NCI-H774 (cell line): ENCODE measurements at regions not wholly inside any gene's neighbourhood (a gene's known extent, or its start where the extent isn't known, plus 50 kb on each side); places are given as distances from the start of the nearest gene placed in this dataset.
"Not testable (repeated sequence)": the region's sequence is repeated elsewhere in the genome, so short reads cannot be mapped to it uniquely, and the experiment has no call there.

Experiments
- DNase-seq: peaks from one replicate; lab custom pipeline; 2025; lab: John Stamatoyannopoulos, UW

DNA sequence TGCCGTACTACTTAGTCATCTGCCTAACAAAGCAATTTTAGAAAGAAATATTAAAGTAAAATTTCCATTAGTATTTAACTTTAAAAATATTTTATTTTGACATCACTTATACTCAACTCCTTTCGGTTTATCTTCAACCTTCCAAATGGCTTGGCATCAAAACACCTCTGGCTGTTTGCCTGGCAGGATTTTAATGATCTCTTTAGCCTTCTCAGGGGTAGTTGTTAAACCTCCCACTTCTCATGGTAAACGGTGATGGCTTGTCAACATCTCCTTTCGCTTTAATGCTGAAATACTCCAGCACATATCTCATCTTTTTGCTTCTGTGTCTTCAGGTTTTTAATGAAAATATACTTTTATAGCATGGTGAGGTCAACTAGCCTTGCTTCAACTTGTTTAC lies 747.1 kb downstream of the CETN3 start:
- no peak for DNase-seq

DNA sequence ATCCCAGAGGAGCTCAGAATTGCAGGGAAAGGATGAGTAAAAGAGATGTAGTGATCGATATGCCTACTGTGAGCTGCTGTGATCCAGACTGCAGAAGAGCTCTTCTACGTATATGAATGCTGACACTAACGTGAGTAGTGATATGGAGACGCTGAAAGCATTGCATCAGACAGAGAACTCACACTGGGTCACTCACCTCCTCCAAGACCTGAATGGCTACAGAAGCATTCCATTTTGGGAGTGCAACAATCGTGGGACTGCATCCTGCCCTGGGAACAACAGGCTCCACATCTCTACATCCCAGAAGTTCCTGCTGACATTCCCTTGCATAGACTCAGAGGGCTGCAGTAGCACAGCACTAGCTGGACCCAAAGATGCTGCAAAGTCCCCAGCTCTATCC lies 755.9 kb upstream of the MEF2C start:
- no peak for DNase-seq

DNA sequence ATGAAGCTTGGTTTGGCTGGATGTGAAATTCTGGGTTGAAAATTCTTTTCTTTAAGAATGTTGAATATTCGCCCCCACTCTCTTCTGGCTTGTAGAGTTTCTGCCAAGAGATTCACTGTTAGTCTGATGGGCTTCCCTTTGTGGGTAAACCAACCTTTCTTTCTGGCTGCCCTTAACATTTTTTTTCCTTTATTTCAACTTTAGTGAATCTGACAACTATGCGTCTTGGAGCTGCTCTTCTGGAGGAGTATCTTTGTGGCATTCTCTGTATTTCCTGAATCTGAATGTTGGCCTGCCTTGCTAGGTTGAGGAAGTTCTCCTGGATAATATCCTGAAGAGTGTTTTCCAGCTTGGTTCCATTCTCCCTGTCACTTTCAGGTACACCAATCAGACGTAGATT lies 751.2 kb upstream of the MEF2C start:
- not testable (repeated sequence) for DNase-seq

DNA sequence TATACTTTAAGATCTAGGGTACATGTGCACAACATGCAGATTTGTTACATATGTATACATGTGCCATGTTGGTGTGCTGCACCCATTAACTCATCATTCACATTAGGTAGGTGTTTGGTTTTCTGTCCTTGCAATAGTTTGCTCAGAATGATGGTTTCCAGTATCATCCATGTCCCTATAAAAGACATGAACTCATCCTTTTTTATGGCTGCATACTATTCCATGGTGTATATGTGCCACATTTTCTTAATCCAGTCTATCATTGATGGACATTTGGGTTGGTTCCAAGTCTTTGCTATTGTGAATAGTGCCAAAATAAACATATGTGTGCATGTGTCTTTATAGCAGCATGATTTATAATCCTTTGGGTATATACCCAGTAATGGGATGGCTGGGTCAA lies 747.1 kb upstream of the MEF2C start:
- not testable (repeated sequence) for DNase-seq

DNA sequence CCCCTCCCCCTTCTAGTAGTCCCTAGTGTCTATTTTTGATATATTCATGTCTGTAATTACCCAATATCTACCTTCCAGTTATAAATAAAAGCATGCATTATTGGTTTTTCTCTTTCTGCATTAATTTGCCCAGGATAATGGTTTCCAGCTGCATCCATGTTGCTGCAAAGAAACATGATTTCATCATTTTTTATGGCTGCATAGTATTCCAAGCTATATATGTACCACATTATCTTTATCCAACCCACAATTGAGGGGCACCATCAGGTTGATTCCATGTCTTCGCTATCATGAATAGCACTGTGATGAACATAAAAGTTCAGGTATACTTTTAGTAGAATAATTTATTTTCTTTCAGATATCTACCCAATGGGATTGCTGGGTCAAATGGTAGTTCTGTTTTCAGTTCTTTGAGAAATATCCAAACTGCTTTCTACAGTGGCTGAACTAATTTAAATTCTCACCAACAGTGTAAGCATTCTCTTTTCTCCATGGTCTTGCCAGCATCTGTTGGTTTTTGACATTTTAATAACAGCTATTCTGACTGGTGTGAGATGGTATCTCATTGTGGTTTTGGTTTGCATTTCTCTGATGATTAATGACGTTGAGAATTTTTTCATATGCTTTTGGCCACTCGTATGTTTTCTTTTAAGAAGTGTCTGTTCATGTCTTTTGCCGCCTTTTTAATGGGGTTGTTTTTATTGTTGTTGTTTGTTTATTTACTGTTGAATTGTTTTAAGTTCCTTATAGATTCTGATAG lies 746.1 kb upstream of the MEF2C start:
- DNase-seq, result no peak

DNA sequence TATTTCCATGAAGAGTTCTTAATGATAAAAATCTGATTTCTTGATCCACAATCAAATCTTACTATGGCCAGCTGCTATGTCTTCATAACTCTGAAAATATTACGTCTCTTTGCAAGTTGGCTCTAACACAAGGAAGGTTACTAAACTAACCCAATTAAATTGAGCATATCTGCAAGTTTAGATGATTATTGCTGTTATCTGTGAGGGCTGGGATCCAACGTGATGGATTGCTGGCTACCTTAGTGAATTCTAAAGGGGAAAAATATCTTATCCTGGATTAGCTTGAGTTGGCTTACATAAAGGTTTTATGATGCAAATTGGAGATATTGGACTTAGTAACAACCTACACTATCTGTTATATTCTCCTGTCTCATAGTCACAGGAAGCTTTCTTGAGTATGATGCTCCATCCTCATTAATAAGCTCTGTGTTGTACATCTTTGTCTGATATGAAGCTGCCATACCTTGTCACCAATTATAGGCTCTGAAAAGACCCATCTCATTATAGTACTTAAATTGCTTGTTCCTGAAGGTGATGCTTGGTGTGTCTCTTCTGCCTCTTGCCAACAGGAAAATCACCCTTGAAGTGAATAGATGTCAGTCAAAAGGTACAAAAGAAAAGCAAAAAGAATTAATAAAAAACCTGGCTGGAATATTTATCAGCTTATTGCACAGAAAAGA lies 733.0 kb upstream of the MEF2C start:
- no peak for DNase-seq

DNA sequence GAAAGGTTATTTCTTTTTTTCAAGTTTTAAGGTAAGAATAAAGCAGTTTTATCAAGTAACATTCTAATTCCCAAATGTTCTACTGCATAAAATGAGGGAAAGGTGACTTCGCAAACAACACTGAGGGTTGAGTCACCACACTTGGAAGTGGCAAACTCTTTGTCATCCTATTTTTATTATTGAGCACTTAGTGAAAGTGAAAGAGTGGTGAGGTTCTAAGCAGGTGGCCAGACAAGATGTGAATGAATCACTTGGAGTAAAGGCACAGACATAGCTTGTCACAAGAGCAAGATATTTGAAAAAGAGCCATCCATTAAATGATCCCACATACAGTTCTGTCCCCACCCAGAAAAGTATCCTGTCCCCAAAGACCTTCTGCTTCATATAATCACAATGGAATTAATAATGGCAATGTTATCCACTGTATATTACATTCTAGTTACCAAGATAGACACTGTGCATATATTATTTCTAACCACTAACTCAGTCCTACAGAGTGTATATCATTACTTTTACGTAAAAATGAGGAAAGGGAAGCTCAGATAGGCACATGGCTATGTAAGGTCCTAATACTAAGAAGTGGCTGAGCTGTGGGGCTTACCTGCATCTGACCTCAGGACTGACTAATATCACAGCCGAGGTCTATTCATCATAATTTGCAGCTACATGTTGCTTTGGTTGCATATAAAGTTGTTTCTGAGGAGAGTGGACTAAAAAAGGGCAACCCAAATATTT lies 730.4 kb upstream of the MEF2C start:
- DNase-seq, result no peak

DNA sequence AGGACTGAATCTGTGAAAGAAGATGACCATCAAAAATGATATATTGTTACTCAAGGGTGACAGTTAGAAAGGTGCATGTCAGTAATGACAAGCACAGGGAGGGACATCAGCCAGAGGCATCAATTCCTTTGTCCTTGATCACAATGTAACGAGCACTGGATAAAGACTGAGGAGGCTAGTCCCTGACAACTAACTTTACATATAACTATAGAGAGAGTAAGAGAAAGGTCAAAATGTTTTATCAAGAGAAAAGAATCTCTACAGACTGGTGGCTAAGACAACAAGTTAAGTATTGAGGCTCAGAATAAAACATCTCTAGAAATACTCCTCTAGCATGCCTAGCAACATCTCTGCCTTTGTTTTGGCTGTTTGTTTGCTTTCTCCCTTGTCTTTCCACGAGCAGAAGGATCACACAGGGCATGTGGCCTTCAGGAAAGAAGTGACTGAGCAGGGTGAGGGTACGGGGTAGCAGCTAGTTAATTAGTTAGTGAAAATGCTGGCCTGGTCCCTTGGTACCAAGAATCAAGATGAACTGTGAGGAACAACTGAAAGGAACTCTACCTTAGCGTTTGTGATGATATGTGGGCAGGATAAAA lies 724.1 kb upstream of the MEF2C start:
- no peak for DNase-seq

DNA sequence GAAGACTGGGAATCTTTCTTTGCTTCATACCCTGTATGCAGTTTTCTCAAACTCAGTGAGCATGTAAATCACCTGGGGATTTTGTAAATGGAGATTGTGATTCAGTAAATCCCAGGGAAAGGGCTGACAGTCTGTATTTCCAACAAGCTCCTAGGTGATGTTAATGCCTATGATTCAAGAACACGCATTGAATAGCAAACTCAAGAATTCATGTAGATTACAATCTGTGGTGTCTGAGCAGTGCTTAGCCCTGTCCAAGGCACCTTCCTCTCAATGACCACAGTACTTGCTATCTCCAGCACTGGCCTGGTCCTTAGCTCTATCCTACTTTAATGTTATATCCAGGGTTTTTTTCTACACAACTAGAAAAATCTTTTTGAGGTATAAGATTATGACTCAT lies 721.4 kb upstream of the MEF2C start:
- no peak for DNase-seq

DNA sequence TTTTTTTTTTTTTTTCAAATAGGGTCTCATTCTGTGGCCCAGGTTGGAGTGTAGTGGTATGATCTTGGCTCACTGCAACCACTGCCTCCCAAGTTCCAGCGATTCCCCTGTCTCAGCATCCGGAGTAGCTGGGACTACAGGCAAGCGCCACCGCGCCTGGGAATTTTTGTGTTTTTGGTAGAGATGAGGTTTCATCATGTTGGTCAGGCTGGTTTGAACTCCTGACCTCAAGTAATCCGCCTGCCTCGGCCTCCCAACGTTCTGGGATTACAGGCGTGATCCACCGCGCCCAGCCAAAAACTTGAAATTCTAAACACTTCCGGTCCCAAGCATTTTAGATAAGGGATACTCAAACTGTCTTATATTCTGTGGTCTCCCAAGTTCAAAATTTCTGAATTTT lies 718.9 kb upstream of the MEF2C start:
- DNase-seq, result no peak

DNA sequence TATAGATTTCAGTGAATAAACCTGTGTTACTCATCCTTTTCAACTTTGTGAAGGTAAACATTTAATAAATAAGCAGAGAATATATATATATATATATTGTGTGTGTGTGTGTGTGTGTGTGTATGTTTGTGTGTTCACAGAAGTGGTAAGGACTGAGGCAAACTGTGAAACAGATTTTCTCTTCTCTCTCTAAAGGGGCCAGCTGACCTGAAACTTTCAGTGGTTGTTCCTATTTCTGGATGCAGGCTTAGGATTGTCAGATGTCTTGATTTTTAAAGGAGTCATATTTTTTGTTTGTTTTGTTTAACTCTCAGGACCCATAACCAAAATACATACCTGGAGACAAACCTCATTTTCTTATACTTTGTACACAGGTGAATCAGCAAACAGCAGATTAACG lies 714.9 kb upstream of the MEF2C start:
- no peak for DNase-seq

DNA sequence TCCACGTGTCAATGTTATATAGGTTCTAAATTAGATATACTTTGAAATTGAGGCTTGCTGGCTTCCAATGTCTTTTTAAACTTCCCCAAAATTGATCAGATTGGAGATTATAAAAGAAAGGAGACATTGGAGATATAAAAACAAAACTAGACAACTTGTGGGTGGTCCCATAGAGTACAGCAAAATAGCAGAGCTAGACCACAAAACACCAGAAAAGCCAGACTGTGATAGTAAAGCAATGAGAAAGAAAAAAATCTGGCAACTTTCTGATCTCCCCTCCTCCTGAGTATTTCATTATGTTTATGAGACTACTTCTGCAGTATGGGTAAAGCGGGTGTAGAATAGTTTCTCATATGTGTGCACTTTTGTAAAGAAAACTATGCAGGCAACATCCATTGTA lies 713.8 kb upstream of the MEF2C start:
- no peak for DNase-seq

DNA sequence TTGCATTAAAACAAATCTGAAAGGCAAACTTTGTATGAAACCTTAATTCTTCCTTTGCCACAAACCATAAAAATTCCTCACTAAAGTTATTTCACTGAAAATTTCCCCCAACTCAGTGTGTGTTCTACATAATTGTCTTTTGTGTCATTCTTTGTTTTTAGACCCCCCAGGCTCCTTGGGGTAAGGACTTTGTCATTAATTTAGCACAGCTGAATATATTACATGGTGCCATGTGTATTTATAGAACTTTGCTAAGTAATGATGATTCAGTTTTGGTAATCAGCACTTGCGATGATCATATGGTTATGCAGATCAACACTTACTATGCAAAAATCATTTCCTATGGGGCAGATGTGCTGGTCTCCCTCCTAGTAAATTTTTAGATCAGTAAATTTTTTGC lies 712.1 kb upstream of the MEF2C start:
- no peak for DNase-seq

DNA sequence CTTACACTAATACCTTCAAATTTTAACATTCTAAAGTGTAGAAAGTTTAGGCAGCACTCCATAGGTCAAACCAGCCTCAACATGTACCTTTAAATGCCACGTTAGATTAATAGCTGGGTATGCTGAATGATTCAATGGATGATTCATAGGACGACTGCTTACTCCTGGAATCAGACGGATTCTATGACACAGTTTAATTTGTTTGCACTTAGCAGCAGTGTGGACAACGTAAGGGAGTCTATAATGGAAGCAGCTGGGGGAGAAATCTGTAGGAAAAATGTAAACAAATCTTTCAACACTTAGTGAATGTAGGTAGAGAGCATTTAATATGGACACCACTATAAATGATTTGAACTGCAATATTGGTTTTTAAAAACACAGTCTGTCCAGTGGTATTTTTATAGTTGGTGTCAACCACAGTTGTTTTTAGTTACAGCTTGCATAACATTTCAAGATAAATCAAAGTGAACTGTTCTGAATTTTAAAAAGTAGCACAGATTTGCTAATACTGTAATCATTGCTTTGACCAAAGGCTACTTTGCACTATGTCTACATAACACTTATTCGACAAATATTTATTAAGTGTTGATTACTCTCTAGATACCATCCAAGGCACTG lies 701.5 kb upstream of the MEF2C start:
- DNase-seq, result no peak

DNA sequence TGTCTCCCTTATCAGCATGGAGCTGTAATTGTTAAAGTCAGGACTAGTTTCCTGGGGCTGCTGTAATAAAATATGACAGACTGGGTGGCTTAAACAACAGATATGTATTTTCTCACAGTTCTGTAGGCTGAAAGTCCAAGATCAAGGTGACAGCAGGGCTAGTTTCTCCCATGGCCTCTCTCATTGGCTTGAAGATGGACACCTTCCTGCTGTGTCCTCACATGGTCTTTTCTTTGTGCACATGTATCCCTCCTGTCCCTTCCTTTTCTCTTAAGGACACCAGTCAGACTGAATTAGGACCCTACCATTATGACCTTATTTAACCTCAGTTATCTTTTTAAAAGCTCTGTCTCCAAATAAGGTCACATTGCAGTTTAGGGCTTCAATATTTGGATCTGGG lies 700.5 kb upstream of the MEF2C start:
- no peak for DNase-seq

DNA sequence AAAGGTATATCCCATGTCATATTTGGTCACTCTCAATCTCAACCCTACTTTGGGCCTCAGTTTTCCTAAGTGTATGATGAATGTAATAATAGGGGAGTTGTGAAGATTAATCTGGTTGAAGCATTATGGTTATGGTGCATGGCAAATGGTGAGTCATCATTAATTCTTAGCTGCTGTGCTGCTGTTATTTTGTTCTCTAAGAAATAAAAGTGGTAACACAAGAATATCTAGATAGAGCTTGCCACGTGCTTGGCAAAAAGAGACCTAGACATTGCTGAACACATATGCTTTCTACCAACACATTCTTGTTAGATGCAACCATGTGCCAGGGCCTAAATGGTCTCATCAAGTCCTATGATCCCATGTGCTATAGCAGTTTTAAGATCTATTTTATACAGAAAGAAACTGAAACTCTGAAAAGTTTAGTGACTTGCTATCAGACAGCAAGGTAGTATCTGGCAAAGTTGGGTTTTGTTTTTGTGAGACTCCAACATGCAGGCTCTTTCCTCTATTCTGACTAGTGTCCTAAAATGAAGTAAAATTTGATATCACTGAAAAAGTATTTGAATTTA lies 699.9 kb upstream of the MEF2C start:
- DNase-seq, result no peak

DNA sequence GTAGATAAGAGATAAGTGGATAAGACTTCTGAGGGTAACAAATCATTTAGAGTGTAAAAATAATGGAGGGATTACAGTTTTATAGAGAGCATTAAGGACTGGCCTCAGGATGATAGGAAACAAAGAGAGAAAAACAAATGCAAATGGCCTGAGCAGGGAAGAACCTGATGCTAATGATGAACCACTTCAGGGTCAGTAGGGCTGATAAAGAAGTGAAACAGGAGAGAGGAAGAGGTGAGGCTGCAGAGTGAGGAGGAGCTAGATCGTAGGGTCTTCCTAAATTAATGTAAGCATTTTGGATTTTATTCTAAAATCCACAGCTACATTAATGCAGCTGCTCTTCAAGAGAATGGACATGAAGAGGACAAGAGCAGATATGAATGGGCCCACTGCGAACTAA lies 698.0 kb upstream of the MEF2C start:
- DNase-seq, result no peak

DNA sequence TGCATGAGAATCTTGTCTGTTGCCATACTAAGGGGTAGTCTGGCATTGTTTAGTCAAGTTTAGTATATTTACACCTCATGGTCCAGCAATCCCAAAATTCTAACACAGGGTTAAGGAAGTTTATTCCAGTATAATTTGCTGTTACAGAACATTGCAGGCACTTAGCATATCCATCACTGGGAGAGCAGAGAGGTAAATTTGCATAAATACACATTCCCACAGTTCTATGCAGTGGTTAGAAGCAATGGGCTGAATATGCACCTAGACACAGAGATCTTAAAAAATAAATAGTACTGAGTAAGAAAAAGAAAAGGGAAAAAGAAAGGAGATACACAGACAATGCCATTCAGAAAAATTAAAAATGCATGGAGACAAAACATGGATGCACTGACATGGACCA lies 692.3 kb upstream of the MEF2C start:
- DNase-seq, result no peak

DNA sequence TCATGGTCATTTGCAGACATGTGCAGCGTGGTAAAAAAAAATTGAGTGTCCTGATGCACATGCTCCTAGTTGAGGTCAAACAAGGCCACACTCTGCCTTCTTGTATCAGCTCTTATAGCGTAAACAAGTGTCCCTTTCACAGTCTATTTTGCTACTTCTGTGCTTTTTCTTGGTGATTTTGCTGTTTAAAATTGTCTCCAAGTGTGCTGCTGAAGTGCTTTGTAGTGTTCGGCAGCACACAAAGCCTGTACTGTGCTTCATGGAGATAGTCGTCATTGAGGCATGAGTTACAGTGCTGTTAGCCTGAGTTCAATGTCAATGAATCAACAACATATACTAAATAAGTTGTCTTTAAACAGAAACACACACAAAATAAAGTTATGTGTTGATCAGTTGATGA lies 690.4 kb upstream of the MEF2C start:
- no peak for DNase-seq

DNA sequence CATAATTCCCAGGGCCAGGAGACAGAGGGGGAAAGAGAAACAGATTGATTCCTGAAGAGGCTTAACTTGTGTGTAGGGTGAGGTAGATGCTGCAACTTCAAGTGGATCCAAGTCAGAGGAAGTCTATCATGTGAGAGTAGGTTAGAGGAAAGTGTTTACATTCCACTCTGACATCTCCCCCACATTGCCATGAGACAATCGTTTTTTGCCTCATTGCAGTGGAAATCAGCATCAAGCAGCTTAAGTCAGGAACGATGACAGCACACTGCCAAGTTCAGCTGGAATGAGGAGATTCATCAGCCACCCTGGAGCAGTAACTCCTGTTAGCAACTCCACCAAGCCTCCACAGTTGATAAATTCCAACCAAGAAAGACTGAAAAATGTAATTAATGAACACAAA lies 689.7 kb upstream of the MEF2C start:
- DNase-seq, result no peak

DNA sequence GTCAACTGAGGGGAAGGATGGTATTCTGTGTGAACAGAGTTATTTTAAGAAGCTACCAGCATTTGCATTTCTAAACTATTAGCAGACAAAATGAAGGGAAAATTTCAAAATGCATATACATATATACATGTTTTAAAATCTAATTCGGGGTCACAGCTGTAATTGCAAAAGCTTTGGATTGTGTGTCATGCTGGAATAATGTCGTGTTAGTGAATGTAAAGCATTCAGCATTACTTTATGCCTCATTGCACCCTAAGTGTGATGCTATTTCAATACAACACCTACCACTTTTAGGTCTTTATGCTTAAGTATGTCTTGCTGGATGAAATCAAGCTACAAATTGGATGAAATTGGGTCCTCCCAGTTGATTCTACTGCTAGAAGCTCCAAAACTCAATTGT lies 687.6 kb upstream of the MEF2C start:
- DNase-seq, result no peak

DNA sequence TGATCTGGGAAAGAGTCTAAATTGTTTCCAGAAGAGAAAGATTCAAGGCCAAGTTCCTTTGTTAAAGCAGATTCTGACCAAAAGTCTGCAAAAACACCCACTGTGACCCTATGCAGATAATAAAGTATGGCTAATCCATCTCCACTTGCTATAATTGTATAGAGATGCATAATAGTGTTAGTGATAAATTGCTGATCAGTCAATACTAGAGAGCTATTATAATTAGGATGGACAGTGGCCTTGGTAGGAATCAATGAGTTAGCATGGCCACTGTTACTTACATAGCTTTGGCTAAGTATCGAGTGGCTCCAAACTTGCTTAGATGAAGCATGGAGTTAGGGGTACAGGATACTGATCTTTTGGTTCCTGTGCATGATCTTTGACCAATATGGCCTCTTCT lies 683.4 kb upstream of the MEF2C start:
- no peak for DNase-seq
